ENCODE measurements at regions not wholly inside any gene's neighbourhood (a gene's known extent, or its start where the extent isn't known, plus 50 kb on each side); places are given as distances from the start of the nearest gene placed in this dataset.

DNA sequence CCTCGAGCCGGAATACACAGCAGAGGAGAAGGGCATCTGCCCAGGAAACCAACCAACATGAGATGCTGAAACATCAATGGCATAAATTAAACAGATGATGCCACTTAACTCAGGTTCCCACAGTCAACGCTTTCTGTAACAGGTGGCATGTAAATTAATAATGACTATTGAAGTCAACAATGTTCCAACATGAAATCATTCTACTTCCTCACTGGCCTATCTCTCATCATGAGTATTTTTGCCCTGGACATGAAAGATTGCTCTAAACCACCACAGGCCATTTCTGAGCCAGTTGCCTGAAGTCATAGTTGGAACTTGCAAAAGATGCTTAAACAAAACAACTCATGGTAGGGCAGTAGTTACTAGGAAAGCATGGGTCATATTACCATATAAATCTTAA, 397.9 kb upstream of the JARID2 start:
- no peak for TF ChIP-seq TAF1 (IDR thresholded peaks at IDR 0.05; ENCODE audit: borderline replicate concordance, insufficient read depth, low read length)
- TF ChIP-seq POLR2AphosphoS5 (IDR thresholded peaks at IDR 0.05; ENCODE audit: low read depth, low read length) = no peak
- TF ChIP-seq, protein P1, sequence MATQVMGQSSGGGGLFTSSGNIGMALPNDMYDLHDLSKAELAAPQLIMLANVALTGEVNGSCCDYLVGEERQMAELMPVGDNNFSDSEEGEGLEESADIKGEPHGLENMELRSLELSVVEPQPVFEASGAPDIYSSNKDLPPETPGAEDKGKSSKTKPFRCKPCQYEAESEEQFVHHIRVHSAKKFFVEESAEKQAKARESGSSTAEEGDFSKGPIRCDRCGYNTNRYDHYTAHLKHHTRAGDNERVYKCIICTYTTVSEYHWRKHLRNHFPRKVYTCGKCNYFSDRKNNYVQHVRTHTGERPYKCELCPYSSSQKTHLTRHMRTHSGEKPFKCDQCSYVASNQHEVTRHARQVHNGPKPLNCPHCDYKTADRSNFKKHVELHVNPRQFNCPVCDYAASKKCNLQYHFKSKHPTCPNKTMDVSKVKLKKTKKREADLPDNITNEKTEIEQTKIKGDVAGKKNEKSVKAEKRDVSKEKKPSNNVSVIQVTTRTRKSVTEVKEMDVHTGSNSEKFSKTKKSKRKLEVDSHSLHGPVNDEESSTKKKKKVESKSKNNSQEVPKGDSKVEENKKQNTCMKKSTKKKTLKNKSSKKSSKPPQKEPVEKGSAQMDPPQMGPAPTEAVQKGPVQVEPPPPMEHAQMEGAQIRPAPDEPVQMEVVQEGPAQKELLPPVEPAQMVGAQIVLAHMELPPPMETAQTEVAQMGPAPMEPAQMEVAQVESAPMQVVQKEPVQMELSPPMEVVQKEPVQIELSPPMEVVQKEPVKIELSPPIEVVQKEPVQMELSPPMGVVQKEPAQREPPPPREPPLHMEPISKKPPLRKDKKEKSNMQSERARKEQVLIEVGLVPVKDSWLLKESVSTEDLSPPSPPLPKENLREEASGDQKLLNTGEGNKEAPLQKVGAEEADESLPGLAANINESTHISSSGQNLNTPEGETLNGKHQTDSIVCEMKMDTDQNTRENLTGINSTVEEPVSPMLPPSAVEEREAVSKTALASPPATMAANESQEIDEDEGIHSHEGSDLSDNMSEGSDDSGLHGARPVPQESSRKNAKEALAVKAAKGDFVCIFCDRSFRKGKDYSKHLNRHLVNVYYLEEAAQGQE (IDR thresholded peaks at IDR 0.05; ENCODE audit: insufficient read depth in 1 of 2, low read depth in 2 of 2, low read length in 2 of 2) = no peak
- TF ChIP-seq SIN3A (IDR thresholded peaks at IDR 0.05; ENCODE audit: borderline replicate concordance, insufficient read depth, low read length) = no peak
- TF ChIP-seq FOXP2 (optimal IDR thresholded peaks at IDR 0.05; ENCODE audit: borderline replicate concordance, extremely low read depth, extremely low read length, insufficient read depth) = no peak
